ENCODE measurements at regions not wholly inside any gene's neighbourhood (a gene's known extent, or its start where the extent isn't known, plus 50 kb on each side); places are given as distances from the start of the nearest gene placed in this dataset.

DNA sequence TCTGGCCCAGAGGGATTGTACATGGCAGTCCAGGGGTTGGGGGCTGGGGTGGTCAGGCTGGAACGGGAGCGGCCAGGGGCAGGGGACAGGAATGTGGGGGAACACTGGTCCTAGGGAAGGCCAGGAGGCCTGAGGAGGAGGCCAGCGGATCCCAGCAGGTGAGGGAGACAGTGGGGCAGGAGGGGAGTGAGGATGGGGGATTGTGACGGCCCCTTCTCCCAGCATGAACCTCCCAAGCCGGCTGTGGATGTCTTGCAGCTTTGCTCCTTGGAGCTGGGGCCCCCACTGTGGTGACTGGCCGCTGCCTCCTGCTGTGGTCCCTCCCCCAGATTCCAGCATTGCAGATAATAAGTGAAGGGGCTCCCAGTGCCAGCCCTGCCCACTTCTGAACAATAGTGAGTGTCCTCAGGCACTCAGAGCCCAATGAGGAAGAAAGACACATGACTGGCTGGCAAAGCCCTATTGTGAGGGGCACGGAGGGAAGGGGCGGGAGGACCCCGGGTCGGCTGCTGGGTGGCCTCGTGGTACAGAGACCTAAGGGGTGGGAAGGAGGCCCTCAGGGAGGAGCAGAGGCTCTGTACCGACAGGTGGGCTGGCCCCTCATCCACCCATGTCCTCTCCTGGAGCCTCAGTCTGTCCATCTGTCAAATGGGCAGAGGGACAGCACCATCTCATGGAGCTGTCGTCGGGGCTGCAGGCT lies 215.0 kb downstream of the KIF26A start:
- Histone ChIP-seq H3K9me3 (ENCODE audit: control extremely low read depth in 1 of 3, control insufficient read depth in 2 of 3, insufficient read depth in 1 of 3, low read length in 2 of 3) (peaks cover 0 to 19% (median 0%) of the 10 kb centered on the region in 3 donors), H3K4me1 (ENCODE audit: control insufficient read depth in 2 of 2, insufficient read depth in 2 of 2, low read length in 2 of 2) (no peaks in the 10 kb centered on the region), H3K79me2 (ENCODE audit: control insufficient read depth, insufficient read depth, low read length) (no peaks in the 10 kb centered on the region), H3K4me2 (replicated peaks; ENCODE audit: low read depth, low read length, poor library complexity, severe bottlenecking) (no peak overlapping the region), H3K9ac (ENCODE audit: low read length) (no peak overlapping the region), H3K27ac (ENCODE audit: low read length in 2 of 2) (no peak overlapping the region), H4K20me1 (ENCODE audit: control insufficient read depth, insufficient read depth, low read length, poor library complexity, severe bottlenecking) (no peaks in the 10 kb centered on the region), H3K4me3 (ENCODE audit: control extremely low read depth in 1 of 5, extremely low read depth in 1 of 5, insufficient read depth in 1 of 5, low read depth in 2 of 5, low read length in 4 of 5) (no peak overlapping the region), H3K27me3 (replicated peaks in 1 of 4; ENCODE audit: control extremely low read depth in 1 of 4, control insufficient read depth in 3 of 4, insufficient read depth in 4 of 4, low read length in 3 of 4) (peaks cover 0 to 4% (median 0%) of the 10 kb centered on the region in 4 experiments), H2AFZ (ENCODE audit: insufficient read depth, low read depth, low read length, poor library complexity, severe bottlenecking) (no peak overlapping the region), H3K36me3 (replicated peaks in 1 of 2; ENCODE audit: control extremely low read depth in 1 of 2, control insufficient read depth in 1 of 2, extremely low read depth in 1 of 2, insufficient read depth in 2 of 2, low read length in 1 of 2) (no peaks in the 10 kb centered on the region)
- WGBS (ENCODE audit: insufficient coverage): 90% methylated on average over 14 of the region's 14 CpGs
- intact Hi-C loops (cut with micrococcal nuclease): no loop called here
- Mint-ChIP-seq H3K4me3 (no peak overlapping the region), H3K27me3 (peaks cover 20% of the 10 kb centered on the region), H3K4me1 (no peaks in the 10 kb centered on the region), H3K9me3 (ENCODE audit: insufficient read depth) (peaks cover 5% of the 10 kb centered on the region), H3K27ac (no peak overlapping the region)
- CTCF ChIA-PET: no interaction called here
- no peak for DNase-seq
- ATAC-seq (ENCODE audit: low read depth): no peak
- POLR2A ChIA-PET: no interaction called here
- TF ChIP-seq, protein P1, sequence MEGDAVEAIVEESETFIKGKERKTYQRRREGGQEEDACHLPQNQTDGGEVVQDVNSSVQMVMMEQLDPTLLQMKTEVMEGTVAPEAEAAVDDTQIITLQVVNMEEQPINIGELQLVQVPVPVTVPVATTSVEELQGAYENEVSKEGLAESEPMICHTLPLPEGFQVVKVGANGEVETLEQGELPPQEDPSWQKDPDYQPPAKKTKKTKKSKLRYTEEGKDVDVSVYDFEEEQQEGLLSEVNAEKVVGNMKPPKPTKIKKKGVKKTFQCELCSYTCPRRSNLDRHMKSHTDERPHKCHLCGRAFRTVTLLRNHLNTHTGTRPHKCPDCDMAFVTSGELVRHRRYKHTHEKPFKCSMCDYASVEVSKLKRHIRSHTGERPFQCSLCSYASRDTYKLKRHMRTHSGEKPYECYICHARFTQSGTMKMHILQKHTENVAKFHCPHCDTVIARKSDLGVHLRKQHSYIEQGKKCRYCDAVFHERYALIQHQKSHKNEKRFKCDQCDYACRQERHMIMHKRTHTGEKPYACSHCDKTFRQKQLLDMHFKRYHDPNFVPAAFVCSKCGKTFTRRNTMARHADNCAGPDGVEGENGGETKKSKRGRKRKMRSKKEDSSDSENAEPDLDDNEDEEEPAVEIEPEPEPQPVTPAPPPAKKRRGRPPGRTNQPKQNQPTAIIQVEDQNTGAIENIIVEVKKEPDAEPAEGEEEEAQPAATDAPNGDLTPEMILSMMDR (IDR thresholded peaks at IDR 0.05): no peak
- TF ChIP-seq EZH2 (IDR thresholded peaks at IDR 0.05; ENCODE audit: borderline replicate concordance, insufficient read depth, low read depth, low read length, poor library complexity, severe bottlenecking): no peak

DNA sequence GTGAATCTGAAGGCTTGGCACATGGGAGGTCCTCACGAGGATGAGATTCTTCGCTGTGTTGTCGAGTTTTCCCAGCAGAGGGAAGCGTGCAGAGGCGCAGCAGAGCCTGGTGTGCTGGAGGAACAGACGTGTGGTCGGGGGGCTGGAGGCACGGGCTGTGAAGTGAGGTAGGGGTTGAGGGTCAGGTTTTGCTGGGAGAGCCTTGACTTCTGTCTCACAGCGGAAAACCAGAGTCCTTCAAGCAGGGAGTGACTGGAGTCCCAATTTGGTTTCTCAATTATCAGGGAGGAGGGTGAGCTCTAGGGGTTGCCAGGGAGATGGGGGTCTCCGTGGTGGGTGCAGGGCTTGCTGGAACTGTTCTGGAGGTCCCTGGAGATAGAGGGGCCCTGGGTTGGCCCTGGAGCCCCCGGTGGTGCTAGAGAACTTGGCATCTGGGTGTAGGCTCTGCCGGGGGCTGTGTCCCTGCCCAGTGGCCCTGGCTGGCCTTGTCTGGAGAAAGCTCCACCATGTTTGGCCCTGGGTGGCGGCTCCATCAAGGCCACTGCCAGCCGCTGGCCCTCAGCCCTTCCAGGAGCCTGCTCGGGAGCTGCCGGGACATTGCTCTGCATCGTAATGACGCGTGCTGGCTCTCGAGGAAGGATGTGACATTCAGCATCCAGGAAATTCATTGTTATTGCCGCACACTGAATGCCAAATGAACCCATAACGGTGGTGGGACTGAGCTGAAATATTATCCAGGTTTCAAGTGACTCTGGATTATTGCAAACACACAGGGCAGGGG lies 215.7 kb downstream of the KIF26A start:
- TF ChIP-seq, protein P1 (IDR thresholded peaks at IDR 0.05): no peak
- no peak for TF ChIP-seq EZH2 (IDR thresholded peaks at IDR 0.05; ENCODE audit: borderline replicate concordance, insufficient read depth, low read depth, low read length, poor library complexity, severe bottlenecking)
- intact Hi-C loops (cut with micrococcal nuclease): no loop called here

More for the DNA sequence above, 215.7 kb downstream of the KIF26A start:
- ATAC-seq (ENCODE audit: low read depth) (no peak), DNase-seq (no peak)
- no peaks in the 10 kb centered on the region for H3K79me2 ChIP-seq (ENCODE audit: control insufficient read depth, insufficient read depth, low read length)
- Mint-ChIP-seq H3K27ac (no peak overlapping the region), H3K4me1 (no peaks in the 10 kb centered on the region), H3K4me3 (no peak overlapping the region), H3K27me3 (peaks cover 20% of the 10 kb centered on the region), H3K9me3 (ENCODE audit: insufficient read depth) (peaks cover 5% of the 10 kb centered on the region)
- H3K27ac ChIP-seq (ENCODE audit: low read length in 2 of 2): no peak overlapping the region
- no peaks in the 10 kb centered on the region for H3K4me1 ChIP-seq (ENCODE audit: control insufficient read depth in 2 of 2, insufficient read depth in 2 of 2, low read length in 2 of 2)
- POLR2A ChIA-PET: no interaction called here
- WGBS (ENCODE audit: insufficient coverage): 58% methylated on average over 22 of the region's 22 CpGs
- no peak overlapping the region for H2AFZ ChIP-seq (ENCODE audit: insufficient read depth, low read depth, low read length, poor library complexity, severe bottlenecking)
- CTCF ChIA-PET: no interaction called here
- no peak overlapping the region for H3K9ac ChIP-seq (ENCODE audit: low read length)
- no peak overlapping the region for H3K4me2 ChIP-seq (replicated peaks; ENCODE audit: low read depth, low read length, poor library complexity, severe bottlenecking)
- no peak overlapping the region for H3K4me3 ChIP-seq (ENCODE audit: control extremely low read depth in 1 of 5, extremely low read depth in 1 of 5, insufficient read depth in 1 of 5, low read depth in 2 of 5, low read length in 4 of 5)
- peaks cover 0 to 4% (median 0%) of the 10 kb centered on the region in 4 experiments for H3K27me3 ChIP-seq (replicated peaks in 1 of 4; ENCODE audit: control extremely low read depth in 1 of 4, control insufficient read depth in 3 of 4, insufficient read depth in 4 of 4, low read length in 3 of 4)
- no peaks in the 10 kb centered on the region for H3K36me3 ChIP-seq (replicated peaks in 1 of 2; ENCODE audit: control extremely low read depth in 1 of 2, control insufficient read depth in 1 of 2, extremely low read depth in 1 of 2, insufficient read depth in 2 of 2, low read length in 1 of 2)
- no peaks in the 10 kb centered on the region for H4K20me1 ChIP-seq (ENCODE audit: control insufficient read depth, insufficient read depth, low read length, poor library complexity, severe bottlenecking)
- peaks cover 0 to 19% (median 0%) of the 10 kb centered on the region in 3 donors for H3K9me3 ChIP-seq (ENCODE audit: control extremely low read depth in 1 of 3, control insufficient read depth in 2 of 3, insufficient read depth in 1 of 3, low read length in 2 of 3)
